ENCODE measurements at regions not wholly inside any gene's neighbourhood (a gene's known extent, or its start where the extent isn't known, plus 50 kb on each side); places are given as distances from the start of the nearest gene placed in this dataset.

- no peak for TF ChIP-seq GATA2 (IDR thresholded peaks at IDR 0.05; ENCODE audit: low read depth, low read length)
- no peak for TF ChIP-seq GATA3 (IDR thresholded peaks at IDR 0.05; ENCODE audit: low read depth, low read length)
Observed at GRCh38 chr16:9333469-9333868, 242.0 kb downstream of the HAPSTR1 start.

All from SH-SY5Y (cell line).